Smooth muscle cell (in vitro differentiated cells): ENCODE measurements at regions not wholly inside any gene's neighbourhood (a gene's known extent, or its start where the extent isn't known, plus 50 kb on each side); places are given as distances from the start of the nearest gene placed in this dataset.

Experiments used
- DNase-seq: peaks from one replicate; lab custom pipeline; 2025; ENCODE audit not compliant: unreplicated experiment; lab: John Stamatoyannopoulos, UW
- H2AFZ ChIP-seq: fragments of 200-600 bp; sonication (generic); 2 replicates; pipeline ENCODE4 v1.6.0; 2016; ENCODE audit warnings: antibody characterized with exemption, low read depth, mild to moderate bottlenecking
- H3F3A ChIP-seq: fragments of 200-600 bp; sonication (generic); 2 replicates; pipeline ENCODE4 v1.6.0; 2017; ENCODE audit warnings: antibody characterized with exemption, low read depth
- H3K27ac ChIP-seq: fragments of 200-600 bp; sonication (generic); 2 replicates; pipeline ENCODE4 v1.5.1; 2016; ENCODE audit warnings: low read depth, mild to moderate bottlenecking
- H3K27me3 ChIP-seq: fragments of 200-600 bp; sonication (generic); 2 replicates; pipeline ENCODE4 v1.6.1; 2016; ENCODE audit warnings: low read depth, mild to moderate bottlenecking
- H3K36me3 ChIP-seq: fragments of 200-600 bp; sonication (generic); 2 replicates; pipeline ENCODE4 v1.5.1; 2016; ENCODE audit warnings: low read depth
- H3K4me1 ChIP-seq: fragments of 200-600 bp; sonication (generic); 2 replicates; pipeline ENCODE4 v1.5.1; 2016; ENCODE audit warnings: low read depth
- H3K4me2 ChIP-seq: fragments of 200-600 bp; sonication (generic); 2 replicates; pipeline ENCODE4 v1.6.0; 2016; ENCODE audit warnings: mild to moderate bottlenecking
- H3K4me3 ChIP-seq: fragments of 200-600 bp; sonication (generic); 2 replicates; pipeline ENCODE4 v1.5.1; 2016; ENCODE audit warnings: mild to moderate bottlenecking
- H3K79me2 ChIP-seq: fragments of 200-600 bp; sonication (generic); 2 replicates; pipeline ENCODE4 v1.6.0; 2016; ENCODE audit warnings: low read depth, mild to moderate bottlenecking
- H3K9ac ChIP-seq: fragments of 200-600 bp; sonication (generic); 2 replicates; pipeline ENCODE4 v1.6.0; 2016; ENCODE audit warnings: low read depth
- H3K9me3 ChIP-seq: fragments of 200-600 bp; sonication (generic); replicated peaks from 2 replicates; pipeline ENCODE4 v1.5.1; 2016; ENCODE audit warnings: low read depth
- H4K20me1 ChIP-seq: fragments of 200-600 bp; sonication (generic); 2 replicates; pipeline ENCODE4 v1.6.0; 2016; ENCODE audit warnings: low read depth
- WGBS: methylation state at CpG from one replicate; pipeline ENCODE4 v1.1.7; 2016; ENCODE audit warnings: low lambda C conversion rate; 5-methylcytosine and 5-hydroxymethylcytosine counted together
- TF ChIP-seq, protein P1 (sequence below): fragments of 200-600 bp; sonication (generic); IDR thresholded peaks from 2 replicates; pipeline ENCODE4 v1.5.1; 2017; ENCODE audit warnings: borderline replicate concordance, mild to moderate bottlenecking, antibody characterized with exemption; ENCODE audit not compliant: insufficient read depth, poor library complexity, severe bottlenecking

DNA sequence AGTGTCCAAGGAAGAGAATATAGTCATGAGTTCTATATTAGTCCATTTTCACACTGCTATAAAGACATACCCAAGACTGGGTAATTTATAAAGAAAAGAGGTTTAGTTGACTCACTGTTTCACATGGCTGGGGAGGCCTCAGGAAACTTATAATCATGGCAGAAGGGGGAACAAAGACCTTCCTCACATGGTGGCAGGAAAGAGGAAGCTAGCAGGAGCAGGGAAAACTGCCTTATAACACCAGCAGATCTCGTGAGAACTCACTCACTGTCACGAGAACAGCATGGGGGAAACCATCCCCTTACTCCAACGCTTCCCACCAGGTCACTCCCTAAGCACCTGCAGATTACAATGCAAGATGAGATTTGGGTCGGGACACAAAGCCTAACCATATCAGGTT lies 139.0 kb upstream of the ZNF438 start:
- TF ChIP-seq, protein P1, sequence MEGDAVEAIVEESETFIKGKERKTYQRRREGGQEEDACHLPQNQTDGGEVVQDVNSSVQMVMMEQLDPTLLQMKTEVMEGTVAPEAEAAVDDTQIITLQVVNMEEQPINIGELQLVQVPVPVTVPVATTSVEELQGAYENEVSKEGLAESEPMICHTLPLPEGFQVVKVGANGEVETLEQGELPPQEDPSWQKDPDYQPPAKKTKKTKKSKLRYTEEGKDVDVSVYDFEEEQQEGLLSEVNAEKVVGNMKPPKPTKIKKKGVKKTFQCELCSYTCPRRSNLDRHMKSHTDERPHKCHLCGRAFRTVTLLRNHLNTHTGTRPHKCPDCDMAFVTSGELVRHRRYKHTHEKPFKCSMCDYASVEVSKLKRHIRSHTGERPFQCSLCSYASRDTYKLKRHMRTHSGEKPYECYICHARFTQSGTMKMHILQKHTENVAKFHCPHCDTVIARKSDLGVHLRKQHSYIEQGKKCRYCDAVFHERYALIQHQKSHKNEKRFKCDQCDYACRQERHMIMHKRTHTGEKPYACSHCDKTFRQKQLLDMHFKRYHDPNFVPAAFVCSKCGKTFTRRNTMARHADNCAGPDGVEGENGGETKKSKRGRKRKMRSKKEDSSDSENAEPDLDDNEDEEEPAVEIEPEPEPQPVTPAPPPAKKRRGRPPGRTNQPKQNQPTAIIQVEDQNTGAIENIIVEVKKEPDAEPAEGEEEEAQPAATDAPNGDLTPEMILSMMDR: no peak
- Histone ChIP-seq H3K27me3 (no peaks in the 10 kb centered on the region), H3K27ac (no peak overlapping the region), H3K9me3 (no peaks in the 10 kb centered on the region), H4K20me1 (no peaks in the 10 kb centered on the region), H3K4me2 (no peak overlapping the region), H3K36me3 (no peaks in the 10 kb centered on the region), H3K79me2 (no peaks in the 10 kb centered on the region), H3F3A (no peaks in the 10 kb centered on the region), H3K4me1 (no peaks in the 10 kb centered on the region), H3K4me3 (no peak overlapping the region), H2AFZ (no peak overlapping the region), H3K9ac (no peak overlapping the region)
- DNase-seq: no peak
- WGBS: 87% methylated on average over 4 of the region's 4 CpGs

DNA sequence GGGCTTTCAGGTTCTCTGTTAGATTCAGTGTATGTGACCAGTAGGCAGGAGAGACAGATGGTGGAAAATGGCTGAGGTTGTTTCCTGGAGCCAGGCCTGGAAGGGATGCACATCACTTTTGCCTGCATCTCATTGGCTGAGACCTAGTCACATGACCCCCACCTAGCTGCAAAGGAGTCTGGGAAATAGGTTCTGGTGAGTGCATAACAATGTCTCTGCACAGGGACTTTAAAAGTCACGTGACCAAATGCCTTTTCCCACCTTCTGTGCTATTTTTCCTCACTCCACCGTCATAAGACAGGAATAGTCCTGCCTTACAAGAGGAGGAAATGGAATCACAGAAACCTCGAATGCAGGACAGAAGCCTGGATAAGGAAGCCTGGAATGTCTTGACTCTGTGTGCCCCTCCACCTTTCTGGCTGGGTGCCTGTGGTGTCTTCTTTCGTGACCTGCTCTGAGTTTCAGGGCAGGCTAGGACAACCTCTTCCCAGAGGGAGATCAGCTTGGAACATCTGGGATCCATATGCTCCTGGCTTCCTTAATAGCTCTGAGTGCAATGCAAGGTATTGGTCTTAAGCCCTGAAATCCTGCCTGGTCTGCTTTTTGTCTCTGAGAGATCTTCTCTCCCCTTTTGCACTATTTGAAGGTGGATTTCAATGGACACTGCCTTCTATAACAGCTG lies 139.9 kb upstream of the ZNF438 start:
- Histone ChIP-seq H3K9me3 (no peaks in the 10 kb centered on the region), H2AFZ (no peak overlapping the region), H3K27me3 (no peaks in the 10 kb centered on the region), H4K20me1 (no peaks in the 10 kb centered on the region), H3K79me2 (no peaks in the 10 kb centered on the region), H3K36me3 (no peaks in the 10 kb centered on the region), H3K9ac (no peak overlapping the region), H3K4me3 (no peak overlapping the region), H3F3A (no peaks in the 10 kb centered on the region), H3K4me1 (no peaks in the 10 kb centered on the region), H3K27ac (no peak overlapping the region), H3K4me2 (no peak overlapping the region)
- WGBS: 81% methylated on average over 4 of the region's 4 CpGs
- no peak for DNase-seq
- TF ChIP-seq, protein P1: no peak

DNA sequence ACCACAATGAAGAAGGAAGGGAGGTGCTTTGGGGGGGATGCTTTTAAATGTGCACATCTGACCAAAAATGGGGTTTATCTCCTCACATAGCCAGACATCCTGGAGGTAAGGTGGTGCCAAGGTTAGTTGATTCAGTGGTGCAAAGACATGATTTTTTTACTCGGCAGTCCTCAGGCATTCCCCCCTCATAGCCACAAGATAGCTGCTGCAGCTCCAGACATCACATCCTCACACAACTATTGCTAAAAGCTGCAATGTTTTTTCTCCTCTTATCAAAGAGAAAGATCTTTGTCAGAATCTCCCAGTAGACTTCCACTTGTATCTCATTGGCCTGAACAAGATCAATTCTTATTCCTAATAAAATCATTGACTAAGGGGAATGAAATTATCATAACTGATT lies 141.3 kb upstream of the ZNF438 start:
- Histone ChIP-seq H2AFZ (no peak overlapping the region), H3K4me2 (no peak overlapping the region), H3K79me2 (no peaks in the 10 kb centered on the region), H3F3A (no peaks in the 10 kb centered on the region), H3K4me3 (no peak overlapping the region), H3K9ac (no peak overlapping the region), H4K20me1 (no peaks in the 10 kb centered on the region), H3K27me3 (no peaks in the 10 kb centered on the region), H3K36me3 (no peaks in the 10 kb centered on the region), H3K27ac (no peak overlapping the region), H3K9me3 (no peaks in the 10 kb centered on the region), H3K4me1 (no peaks in the 10 kb centered on the region)
- TF ChIP-seq, protein P1: no peak
- no peak for DNase-seq
- 95% methylated on average over 1 of the region's 1 CpG for WGBS

DNA sequence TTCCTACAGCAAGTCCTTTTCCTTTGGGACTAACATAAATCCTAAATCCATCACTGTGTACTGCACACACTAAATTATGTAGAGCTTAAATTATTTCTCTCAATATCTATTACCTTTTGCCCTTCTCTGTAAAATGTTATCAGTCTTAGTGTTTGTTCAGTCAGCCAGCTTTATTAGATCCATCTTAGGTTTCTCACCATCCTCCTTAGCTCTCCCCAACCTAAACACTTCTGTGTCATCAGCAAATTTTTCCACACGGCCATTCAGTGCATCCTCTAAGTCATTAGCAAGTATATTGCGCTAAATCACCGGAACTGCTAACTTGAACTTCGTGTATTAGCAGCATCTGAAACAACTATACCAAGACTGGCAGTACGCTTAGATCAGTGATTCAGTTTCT lies 142.1 kb upstream of the ZNF438 start:
- WGBS: 84% methylated on average over 5 of the region's 5 CpGs
- H3K36me3 ChIP-seq: no peaks in the 10 kb centered on the region

More for the DNA sequence above, 142.1 kb upstream of the ZNF438 start:
- H3K9me3 ChIP-seq: no peaks in the 10 kb centered on the region
- TF ChIP-seq, protein P1: no peak
- H3K4me3 ChIP-seq: no peak overlapping the region
- no peak for DNase-seq
- H3K4me2 ChIP-seq: no peak overlapping the region
- H4K20me1 ChIP-seq: no peaks in the 10 kb centered on the region
- no peaks in the 10 kb centered on the region for H3K27me3 ChIP-seq
- no peak overlapping the region for H3K9ac ChIP-seq
- no peak overlapping the region for H2AFZ ChIP-seq
- no peak overlapping the region for H3K27ac ChIP-seq
- no peaks in the 10 kb centered on the region for H3F3A ChIP-seq
- H3K4me1 ChIP-seq: no peaks in the 10 kb centered on the region
- H3K79me2 ChIP-seq: no peaks in the 10 kb centered on the region
